ENCODE measurements at regions not wholly inside any gene's neighbourhood (a gene's known extent, or its start where the extent isn't known, plus 50 kb on each side); places are given as distances from the start of the nearest gene placed in this dataset.
A peak's percentile ranks its signal among the peaks of the same experiment; 100 is the strongest.

DNA sequence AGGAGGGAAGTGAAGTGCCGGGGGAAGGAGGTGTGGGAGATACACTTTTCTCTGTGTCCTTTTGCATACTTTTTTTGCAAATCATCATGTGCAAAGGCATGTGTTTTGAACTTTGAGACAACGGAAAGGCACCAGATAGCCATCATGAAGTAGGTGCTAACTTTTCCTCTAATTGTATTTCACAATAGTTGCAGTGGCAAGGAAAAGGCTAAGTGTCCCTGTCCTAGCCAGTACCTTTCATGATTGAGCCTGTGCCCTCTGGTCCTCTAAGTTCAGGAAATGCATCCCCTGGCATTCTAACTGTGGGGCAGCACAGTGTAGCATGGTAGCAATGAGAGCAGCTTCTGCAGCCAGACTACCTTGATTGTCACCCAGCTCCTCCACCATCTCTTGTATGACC, 186.2 kb downstream of the ADSS2 start:
- no peak for DNase-seq (ENCODE audit: low read depth)

DNA sequence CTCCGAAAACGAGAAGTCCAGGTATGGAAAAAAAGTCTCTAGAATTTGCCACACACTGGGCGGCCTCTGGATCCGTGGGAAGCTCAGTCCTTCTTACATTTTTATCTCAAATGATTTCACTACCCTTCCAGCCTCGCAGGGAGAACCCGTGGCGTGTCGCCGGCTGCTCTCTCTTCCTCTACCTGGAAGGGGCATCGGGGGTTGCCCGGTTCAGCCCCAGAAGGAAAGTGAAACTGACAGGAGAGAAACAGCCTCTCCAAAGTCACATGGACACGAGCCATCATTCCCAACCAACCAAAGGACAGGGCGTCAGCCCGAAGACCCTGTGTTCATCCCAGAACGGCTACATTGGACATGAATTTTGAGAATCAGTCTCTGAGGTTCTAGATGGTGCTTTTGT, 182.5 kb downstream of the ADSS2 start:
- no peak for DNase-seq (ENCODE audit: low read depth)

DNA sequence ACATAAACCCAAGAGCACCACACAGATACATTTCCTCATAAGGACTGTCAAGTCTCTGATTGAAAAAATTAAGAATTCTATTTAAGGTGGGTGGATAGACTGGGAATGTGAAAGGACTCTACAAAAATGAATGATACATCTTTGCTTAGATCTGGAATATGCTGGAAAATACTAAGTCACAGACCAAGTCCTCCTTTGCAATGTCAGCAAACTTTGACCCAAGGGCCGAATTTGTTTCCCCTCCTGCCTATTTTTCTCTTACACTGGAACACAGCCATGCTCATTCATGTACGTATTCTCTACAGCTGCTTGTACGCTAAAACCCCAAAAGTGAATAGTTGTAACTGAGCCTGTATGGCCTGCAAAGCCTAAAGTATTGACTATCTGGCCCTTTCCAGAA, 180.7 kb downstream of the ADSS2 start:
- DNase-seq (ENCODE audit: low read depth) = no peak

DNA sequence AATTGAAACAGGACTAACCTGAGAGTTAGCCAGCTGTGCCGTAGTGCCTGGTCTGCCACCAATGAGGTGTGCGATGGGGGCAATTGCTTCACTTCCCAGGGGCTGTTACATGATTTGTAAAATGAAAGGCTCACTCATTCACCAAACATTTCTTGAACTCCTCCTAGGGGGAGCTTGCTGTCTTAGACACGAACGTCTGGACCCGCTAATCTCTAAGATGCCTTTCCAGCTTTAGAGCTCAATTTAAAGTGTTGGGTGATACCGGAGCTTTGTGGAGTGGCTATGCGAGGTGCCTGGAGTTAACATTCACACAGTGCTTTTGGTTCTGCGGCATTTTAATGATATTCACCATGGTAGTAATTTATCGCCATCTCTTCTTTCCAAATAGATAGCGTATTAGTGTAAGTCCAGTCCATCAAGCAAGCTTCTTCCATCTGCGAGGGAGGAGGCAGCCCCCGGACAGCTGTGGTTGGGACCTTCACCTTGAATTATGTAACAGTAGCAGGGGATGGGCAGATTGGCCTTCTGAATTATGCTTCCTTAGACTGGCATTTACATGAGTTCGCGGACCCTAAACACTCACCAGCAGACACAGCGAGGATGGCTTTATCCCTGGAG, 179.9 kb downstream of the ADSS2 start:
- DNase-seq (ENCODE audit: low read depth) = no peak

DNA sequence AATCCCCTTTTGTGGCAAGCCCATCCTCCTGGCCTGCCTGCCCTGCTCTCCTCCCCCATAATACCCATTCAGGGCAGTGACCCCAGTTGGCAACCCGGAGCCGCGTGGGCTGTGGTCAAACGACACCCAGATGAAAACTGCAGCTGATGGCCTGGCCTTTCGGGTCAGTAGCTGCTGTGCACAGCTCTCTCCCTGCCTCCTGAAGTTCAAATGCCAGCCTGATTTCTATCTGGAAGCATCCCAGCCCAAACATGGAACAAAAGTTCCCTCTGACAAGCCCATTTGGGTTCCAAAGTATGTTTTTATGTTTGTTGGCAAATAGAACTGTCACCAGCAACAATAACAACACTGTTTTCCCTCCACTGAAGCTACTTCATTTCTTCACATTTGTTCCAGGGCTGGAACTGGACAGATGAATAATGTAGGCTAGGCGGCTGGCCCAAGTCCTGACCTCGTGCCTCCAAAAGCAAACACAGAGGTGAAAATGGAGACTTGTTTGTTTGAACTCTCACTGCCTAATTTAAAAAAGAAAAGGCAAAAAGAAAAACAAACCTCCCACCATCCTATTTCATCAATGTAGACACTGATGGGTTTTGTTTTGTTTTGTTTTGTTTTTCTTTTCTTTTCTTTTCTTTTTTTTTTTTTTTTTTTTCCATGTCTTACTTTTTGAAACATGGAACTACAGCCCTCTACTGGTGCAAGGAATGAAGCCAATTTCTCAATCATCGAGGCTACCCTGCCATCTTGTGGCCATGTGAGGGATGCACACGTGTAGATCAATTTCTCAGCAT, 179.0 kb downstream of the ADSS2 start:
- peak; percentile 17 for DNase-seq (ENCODE audit: low read depth)

DNA sequence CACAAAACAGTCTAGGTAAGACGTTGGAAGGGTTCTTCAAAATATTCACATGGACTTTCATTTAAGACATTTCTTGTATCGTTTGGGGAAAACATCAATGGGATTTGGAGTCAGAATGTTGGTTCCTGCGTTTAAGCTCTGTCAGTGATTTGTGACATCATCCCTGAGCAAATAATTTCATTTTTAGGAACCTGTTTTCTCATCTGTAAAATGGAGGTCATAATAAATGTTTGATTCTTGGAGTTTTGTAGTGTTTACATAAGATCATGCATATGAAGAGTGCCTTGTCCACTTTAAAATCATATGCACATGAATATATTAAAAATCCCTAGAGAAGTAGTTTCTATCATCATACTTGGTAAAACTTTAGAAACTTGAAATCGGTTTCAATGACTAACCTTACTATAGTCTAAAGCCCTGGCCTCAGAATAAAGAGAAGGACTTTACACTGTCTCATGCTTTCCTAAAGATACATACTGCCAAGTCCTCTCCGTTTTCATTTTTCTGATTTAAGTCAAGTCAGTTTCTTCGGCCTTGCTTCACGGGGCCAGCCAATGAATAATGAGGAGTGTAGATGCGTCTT, 178.4 kb downstream of the ADSS2 start:
- DNase-seq (ENCODE audit: low read depth) = no peak

DNA sequence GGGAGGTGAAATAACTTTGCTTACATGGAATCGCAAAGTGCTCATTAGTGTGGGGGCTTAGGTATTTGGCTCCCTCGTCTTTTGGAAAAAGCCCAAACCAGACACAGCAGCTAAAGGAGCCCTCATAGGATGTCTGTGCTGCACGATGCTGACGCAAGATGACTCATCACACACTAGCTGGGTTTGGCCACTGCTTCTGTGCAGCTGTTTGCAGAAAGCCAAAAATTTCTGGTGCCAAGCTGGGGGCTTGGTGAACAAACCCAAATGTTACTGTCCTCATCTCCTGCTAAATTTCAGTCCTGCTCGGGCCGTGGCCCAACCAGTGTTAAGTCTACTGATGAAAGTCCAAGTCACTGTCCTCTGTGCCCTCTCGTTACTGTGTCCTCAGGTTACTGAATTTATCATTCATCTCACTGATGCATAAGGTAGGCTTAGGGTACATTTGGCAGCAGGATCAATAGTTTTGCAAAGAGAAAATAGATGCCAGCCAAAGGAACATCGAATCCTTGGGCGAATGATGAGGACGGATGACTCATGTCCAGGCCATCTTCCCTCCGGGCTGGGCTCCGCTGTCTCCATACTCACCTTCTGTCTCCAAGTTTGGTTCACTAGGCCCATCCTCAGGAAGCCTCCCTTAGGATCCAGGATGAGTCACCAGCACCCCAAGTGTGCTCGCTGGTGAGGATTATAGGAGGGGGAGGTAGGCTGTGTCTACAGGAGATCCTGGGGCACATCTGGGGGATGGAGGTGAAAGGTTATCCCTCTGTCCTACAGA, 177.7 kb downstream of the ADSS2 start:
- no peak for DNase-seq (ENCODE audit: low read depth)

DNA sequence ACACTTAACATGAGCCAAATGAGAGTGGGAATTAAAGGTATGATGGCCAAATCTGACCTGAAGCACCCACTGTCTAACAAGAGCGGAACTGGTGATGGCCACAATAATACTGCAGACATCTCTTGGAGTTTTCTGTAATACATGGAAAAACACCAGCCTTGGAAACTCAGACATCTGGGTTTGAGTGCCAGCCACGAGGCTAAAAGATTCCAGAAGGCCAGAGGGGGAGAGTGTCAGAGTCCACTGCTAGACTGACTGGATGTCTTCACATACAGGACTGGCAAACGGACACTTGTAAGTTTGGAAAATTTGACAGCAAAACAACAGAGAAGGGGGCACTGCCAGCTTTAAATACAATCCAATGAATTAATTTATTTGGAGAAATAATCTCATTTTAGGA, 175.1 kb downstream of the ADSS2 start:
- no peak for DNase-seq (ENCODE audit: low read depth)

DNA sequence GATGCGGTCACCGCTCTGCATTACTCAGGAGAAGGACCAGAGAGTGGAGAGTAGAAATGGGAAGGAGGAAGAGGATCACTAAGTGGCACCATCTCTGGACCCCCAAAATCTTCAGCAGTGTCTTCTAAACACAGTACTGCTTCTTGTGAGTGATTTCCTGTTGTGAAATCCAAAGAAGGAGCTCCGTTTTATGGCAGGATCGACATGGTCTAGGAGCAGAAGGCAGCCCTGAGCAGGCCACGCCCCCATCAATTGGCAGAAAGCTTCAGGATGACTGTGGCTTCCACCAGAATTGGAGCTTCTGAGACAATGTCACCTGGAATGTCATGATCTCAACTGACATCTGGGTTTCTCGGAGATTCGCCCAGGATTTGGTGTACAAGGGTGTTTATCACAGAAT, 171.5 kb downstream of the ADSS2 start:
- no peak for DNase-seq (ENCODE audit: low read depth)

DNA sequence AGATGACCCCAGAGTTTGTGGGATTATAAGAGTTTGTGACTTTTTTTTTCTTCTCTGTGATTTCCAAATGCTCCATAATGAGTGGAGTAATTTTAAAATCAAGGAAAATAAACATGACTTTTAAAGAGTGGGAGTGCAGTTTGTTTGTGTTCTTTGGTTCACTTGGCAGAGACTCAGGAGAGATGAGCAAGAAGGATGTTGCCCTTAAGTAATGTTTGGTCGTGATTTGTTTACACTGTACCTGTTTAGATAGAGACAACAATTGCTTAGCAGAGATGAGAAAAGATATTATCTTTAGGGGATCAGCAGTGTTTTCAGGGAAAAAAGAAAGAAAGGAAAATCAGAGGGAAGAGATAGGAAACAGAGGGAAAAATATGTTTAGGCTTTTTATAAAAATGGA, 170.8 kb downstream of the ADSS2 start:
- no peak for DNase-seq (ENCODE audit: low read depth)

DNA sequence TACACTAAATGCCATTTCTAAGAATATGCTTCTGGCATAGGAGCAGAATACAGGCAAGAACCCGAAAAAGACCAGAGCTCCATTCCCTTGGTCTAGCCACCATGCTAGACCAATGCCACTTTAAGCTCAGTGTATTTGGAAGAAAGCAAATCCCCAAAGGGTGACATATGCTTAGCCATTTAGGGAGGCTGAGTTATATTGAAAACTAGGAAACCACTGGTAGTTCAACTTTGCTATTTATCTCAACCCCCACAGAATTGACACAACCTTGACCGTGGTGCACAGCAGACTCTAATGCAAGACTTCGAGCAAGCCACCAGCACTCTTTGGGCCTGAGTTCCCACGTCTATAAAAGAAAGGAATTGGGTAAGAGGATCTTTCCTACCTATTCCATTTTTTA, 167.9 kb downstream of the ADSS2 start:
- no peak for DNase-seq (ENCODE audit: low read depth)

DNA sequence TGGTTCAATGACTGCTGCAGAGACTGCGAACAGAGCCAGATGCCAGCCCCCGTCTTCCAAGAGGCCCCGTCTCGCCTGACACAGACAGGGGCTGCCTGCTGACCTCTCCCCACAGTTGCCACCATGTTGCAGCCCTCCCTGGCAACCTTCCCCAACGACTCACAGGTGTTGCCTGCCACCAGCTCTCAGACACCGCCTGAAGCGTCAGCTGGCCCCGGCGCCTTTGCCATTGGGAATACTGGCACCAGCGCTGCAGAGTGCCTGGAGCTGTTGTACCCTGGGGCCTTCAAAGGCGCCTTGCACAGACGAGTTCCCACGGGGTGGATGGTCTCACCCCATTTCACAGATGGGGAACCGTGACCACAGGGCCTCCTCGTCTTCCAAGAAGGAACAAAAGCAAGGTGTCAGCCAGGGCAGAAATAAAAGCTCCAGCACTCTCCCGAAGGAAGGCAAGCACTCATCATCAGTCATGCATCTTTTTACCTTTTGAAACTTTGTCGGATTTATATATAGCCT, 167.0 kb downstream of the ADSS2 start:
- DNase-seq (ENCODE audit: low read depth) = no peak

DNA sequence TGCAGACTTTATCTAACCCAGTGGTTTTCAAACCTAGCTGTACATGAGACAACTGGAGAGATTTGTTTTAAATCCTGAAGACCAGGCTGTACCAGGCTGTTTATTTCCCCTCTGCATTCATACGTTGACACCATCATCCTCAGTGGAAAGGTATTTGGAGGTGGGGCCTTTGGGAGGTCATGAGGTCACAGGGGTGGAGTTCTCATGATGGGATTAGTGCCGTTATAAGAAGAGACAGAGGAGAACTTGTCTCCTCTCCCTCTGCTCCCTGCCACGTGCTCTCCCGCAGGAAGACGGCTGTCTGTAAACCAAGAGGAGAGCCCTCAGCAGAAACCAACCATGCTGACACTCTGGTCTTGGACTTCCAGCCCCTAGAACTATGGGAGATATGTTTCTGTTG, 165.4 kb downstream of the ADSS2 start:
- DNase-seq (ENCODE audit: low read depth) = no peak

DNA sequence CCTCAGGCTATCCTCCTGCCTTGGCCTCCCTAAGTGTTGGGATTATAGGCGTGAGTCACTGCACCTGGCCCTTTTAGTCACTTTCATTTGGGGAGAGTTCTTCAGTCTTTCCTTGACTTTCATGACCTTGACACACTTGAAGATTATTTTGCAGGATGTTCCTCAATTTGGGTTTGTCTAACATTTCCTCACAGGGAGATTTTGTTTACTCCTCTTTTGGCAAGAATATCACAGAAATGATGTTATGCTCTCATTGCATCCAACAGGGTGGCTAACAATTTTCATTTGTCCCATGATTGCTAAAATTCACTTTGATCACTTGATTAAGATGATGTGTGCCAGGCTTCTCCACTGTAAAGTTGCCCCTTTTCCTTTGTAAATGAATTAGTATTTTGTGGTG, 164.0 kb downstream of the ADSS2 start:
- DNase-seq (ENCODE audit: low read depth) = no peak

DNA sequence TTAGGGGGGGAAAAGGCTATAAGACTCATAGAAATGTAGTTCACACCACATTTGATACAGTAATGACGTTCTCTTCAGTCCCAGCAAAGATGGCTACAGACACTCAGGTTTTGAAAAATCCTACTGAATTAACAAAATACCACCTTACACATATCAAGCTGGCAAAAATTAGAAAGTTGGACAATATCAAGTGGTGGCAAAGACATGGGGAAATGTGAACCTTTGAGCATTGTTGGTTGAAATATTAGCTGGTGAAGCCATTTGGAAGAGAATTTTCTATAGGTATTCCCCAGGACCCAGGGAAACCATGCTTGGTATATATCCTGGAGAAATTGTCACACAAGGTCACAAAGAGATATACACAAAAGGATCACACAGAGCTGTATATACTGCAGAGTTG, 163.0 kb downstream of the ADSS2 start:
- DNase-seq (ENCODE audit: low read depth) = no peak

DNA sequence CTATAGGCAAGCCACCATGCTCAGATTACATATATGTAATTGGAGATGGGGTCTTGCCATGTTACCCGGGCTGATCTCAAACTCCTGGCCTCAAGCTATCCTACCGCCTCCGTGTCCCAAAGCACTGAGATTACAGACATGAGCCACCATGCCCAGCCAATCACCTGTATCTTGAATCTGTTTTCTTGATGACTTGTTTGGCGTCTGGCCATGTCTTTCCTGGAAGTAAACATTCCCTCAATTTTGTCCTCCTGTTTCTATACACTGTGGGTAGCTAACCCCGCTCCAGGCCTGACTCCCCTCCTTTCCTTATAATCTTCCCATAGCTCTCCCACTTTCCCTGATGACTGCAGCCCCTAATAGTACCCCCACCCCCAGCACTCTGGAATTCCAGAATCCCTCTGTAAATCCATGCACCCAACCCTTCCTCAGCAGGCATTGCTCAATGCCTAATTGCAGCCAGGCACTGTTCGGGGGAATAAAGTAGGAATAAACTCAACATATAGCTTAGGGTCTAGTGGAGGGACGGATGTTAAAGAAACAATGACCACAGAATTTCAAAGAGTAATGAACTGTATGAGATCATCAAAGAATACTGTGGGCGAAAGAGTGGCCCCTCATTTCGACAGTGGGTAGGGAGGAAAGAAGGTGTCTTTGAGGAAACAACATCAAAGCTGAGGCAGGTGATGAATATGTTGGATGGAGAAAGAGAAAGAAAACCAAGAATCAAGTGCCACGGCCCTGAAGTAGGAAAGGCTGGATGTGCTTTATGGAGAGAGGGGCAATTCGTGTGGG, 161.5 kb downstream of the ADSS2 start:
- DNase-seq (ENCODE audit: low read depth) = no peak

DNA sequence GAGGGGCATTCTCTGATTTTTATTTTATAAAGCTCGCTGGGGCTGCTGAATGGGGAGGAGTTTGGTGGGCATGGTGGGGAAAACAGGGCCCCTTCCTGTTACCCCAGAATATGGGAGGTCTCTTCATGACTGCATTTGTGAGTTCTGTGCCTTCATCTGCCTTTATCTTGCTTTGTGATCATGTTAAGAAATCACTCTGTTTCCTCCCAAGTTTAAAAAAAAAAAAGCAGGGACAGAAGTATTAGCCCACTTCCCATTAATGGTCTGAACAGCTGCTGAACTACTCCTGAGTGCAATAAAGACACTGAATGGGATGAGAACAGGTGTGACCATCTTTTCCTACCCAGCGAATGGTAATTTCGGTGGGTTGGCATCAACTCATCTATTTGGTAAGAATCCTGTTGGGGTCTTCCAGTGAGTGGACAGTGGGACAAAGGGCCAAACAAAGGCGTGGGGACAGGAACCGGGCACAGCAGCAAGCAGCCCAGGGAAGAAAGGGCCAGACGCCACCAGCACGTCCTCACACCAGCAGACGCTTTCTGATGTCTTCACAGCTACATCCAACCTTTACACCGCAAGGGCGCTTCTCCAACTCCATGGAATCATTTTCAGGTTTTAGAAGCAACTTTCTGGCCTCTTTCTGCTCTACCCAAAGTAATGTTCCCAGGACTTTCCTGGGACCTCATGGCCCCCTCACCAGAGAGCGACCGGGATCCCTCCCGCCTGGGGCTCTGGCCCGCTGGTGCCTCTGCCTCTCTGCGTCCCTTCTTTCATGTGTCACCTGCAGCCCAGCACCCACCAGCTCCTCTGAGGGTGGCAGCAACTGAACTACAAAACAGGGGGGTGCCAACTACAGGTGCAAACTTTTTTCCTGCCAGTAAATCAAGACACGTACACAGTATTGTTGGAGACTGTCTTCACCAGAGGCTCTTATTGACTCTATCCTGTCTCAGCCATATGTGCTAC, 160.2 kb downstream of the ADSS2 start:
- no peak for DNase-seq (ENCODE audit: low read depth)

DNA sequence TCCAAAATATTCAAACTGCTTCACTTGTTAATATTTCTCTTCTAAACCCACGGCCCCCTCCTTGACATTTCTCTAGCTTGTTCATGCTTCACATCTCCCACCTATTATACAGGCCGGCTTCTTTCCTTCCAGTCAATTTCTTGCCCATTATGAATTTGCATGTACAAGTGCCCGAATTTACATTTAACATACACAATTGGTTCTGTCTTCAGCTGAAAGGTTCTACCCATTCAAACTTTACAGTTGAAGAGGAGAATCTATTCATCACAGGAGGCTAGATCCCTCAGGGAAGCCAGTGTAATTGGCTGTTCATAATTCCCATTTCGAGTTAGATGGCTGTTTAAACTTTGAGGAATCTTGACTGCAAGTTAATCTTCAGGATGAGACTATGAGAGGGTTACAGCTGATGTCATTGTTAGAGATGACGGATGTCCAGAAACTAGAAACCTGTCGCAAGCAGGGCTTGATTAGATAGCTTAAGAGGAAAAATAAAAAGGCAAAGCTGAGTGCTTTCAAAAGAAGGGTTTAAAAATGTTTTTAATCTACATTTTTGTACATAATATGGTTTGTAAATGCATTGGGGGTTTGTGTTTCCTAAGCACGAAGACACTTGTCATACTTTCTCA, 157.0 kb downstream of the ADSS2 start:
- no peak for DNase-seq (ENCODE audit: low read depth)

DNA sequence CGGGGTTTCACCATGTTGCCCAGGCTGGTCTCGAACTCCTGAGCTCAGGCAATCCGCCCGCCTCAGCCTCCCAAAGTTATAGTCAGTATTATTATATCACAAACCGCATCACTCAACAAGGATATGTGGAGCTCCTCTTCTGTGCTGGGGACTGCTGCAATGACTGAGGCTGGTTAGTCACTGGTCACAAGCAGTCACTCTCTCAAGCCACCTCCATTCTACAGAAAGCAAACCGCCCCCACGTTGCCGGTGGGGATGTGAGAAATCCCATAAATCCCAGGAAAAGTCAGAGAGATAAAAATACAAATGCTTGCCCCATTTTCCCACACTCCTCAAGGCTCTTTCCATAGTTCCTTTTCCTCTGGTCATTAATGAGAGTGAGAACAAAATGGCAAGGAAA, 155.7 kb downstream of the ADSS2 start:
- no peak for DNase-seq (ENCODE audit: low read depth)

DNA sequence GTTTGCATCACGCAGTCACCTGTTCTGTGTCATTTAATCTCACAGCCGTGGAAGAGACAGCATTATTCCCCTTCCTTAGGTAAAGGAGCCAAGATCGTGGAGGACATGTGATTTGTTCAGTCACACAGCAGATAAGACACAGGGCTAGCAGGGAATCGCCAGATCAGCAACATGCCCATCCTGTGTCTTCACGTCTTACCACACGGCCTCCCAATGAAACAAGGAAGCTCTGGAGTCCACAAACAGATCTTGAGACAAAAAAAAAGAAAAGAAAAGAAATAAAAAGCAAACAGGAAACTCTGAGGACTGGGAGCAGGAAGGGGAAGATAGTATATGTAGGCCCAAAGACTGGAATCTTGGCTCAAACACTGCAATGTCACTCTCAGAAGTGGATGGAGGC, 155.3 kb downstream of the ADSS2 start:
- DNase-seq (ENCODE audit: low read depth) = no peak
